ENCODE measurements at regions not wholly inside any gene's neighbourhood (a gene's known extent, or its start where the extent isn't known, plus 50 kb on each side); places are given as distances from the start of the nearest gene placed in this dataset.

DNA sequence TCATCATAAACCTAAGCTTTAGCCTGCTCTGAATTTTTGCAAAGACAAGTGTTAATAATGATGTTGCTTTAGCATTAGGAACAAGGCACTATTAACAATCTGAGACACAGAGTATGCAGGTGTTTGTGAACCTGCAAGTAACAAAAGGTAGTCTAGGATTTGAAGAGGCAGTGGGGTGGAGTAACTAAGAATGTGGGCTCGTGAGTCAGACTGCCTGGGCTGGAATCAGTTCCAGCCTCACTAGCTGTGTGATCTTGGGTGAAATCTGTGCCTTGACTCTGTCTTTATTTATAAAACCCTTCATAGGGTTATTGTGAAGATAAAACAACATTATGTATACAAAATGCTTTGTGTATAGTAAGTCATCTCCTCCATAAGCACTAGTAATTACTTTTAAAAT is 610.6 kb upstream of the CFAP20DC start:
- intact Hi-C loops (cut with DNase I; ENCODE audit: low total_unique reads): no loop called here
- Histone ChIP-seq H3K4me3 (no peak overlapping the region), H3K4me1 (no peaks in the 10 kb centered on the region), H3K9me3 (no peaks in the 10 kb centered on the region), H3K27ac (no peak overlapping the region), H3K36me3 (no peaks in the 10 kb centered on the region), H3K27me3 (no peaks in the 10 kb centered on the region)
- ATAC-seq (no peak), DNase-seq (no peak)
- no peak for TF ChIP-seq POLR2A (IDR thresholded peaks at IDR 0.05)
- TF ChIP-seq, protein P1, sequence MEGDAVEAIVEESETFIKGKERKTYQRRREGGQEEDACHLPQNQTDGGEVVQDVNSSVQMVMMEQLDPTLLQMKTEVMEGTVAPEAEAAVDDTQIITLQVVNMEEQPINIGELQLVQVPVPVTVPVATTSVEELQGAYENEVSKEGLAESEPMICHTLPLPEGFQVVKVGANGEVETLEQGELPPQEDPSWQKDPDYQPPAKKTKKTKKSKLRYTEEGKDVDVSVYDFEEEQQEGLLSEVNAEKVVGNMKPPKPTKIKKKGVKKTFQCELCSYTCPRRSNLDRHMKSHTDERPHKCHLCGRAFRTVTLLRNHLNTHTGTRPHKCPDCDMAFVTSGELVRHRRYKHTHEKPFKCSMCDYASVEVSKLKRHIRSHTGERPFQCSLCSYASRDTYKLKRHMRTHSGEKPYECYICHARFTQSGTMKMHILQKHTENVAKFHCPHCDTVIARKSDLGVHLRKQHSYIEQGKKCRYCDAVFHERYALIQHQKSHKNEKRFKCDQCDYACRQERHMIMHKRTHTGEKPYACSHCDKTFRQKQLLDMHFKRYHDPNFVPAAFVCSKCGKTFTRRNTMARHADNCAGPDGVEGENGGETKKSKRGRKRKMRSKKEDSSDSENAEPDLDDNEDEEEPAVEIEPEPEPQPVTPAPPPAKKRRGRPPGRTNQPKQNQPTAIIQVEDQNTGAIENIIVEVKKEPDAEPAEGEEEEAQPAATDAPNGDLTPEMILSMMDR (IDR thresholded peaks at IDR 0.05 in 4 of 5, conservative IDR thresholded peaks at IDR 0.05 in 1 of 5): no peak
- in situ Hi-C loops (cut with MboI; ENCODE audit: low sequenced_read_pairs in 4 of 4): no loop called here

DNA sequence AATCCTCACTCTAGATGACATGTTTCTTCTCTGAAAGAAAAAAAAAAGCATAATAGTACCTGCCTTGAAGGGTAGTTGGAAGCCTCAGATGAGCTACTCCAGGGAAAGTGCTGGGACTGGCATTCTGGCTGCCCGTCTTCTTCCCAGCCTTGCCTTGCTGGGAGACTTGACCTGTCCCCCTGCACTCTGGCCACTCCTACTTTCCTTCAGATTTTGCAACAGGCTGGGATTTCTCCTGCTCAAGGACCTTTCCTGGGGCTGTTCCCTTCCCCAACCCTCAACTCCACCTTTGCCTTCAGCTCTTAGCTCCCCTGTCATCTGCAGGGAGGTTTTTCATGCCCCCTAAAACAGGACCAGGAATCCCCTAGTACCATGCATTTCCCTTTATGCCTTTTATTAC is 609.9 kb upstream of the CFAP20DC start:
- intact Hi-C loops (cut with DNase I; ENCODE audit: low total_unique reads) (no loop called here), in situ Hi-C loops (cut with MboI; ENCODE audit: low sequenced_read_pairs in 4 of 4) (no loop called here)
- Histone ChIP-seq H3K4me1 (no peaks in the 10 kb centered on the region), H3K27me3 (no peaks in the 10 kb centered on the region), H3K9me3 (no peaks in the 10 kb centered on the region), H3K4me3 (no peak overlapping the region), H3K36me3 (no peaks in the 10 kb centered on the region), H3K27ac (no peak overlapping the region)
- DNase-seq (no peak), ATAC-seq (no peak)
- no peak for TF ChIP-seq POLR2A (IDR thresholded peaks at IDR 0.05)
- TF ChIP-seq, protein P1 (IDR thresholded peaks at IDR 0.05 in 4 of 5, conservative IDR thresholded peaks at IDR 0.05 in 1 of 5): no peak

DNA sequence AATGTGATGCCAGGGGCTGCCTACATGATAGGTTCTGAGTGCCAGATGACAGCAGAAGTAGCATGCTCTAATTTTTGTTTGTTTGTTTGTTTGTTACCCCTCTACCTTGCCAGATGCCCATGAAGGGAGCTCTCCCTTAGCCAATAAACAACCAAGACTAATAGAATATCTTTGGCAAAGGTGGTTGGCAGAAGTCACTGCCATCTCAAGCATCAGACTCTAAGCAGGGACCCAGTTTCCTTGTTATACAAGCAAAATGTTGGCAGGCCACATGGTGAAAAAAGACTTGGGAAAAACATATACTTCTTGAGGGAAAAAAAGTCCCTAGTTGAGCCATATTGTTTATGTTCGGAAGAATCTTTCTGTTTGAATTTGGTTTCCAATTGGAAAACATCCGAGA is 609.0 kb upstream of the CFAP20DC start:
- no peaks in the 10 kb centered on the region for H3K9me3 ChIP-seq
- in situ Hi-C loops (cut with MboI; ENCODE audit: low sequenced_read_pairs in 4 of 4) (no loop called here), intact Hi-C loops (cut with DNase I; ENCODE audit: low total_unique reads) (no loop called here)
- no peaks in the 10 kb centered on the region for H3K4me1 ChIP-seq
- H3K27ac ChIP-seq: no peak overlapping the region
- ATAC-seq (no peak), DNase-seq (no peak)
- no peak overlapping the region for H3K4me3 ChIP-seq
- H3K27me3 ChIP-seq: no peaks in the 10 kb centered on the region
- no peak for TF ChIP-seq POLR2A (IDR thresholded peaks at IDR 0.05)
- TF ChIP-seq, protein P1 (IDR thresholded peaks at IDR 0.05 in 4 of 5, conservative IDR thresholded peaks at IDR 0.05 in 1 of 5): no peak
- H3K36me3 ChIP-seq: no peaks in the 10 kb centered on the region

DNA sequence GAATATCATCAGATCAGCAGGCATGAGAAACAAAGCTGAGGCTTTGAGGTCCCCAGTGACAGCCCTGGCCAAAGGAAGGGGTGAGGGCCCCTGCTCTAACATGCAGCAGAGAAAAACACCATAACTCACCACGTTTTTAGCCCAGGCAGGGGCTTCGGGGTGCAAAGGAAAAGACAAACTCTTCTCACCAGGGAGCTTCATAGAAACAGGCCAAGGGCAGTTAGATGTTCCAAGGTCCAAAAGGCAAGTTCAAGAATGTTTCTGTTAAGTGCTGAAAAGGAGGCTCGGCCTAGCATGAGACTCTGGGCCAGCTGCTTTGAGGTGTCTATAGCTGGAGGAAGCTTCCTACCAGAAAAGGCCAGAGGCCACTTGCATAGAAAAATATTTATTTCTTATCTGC is 608.4 kb upstream of the CFAP20DC start:
- H3K4me1 ChIP-seq: no peaks in the 10 kb centered on the region
- ATAC-seq (no peak), DNase-seq (no peak)
- TF ChIP-seq, protein P1 (IDR thresholded peaks at IDR 0.05 in 4 of 5, conservative IDR thresholded peaks at IDR 0.05 in 1 of 5): no peak
- no peak for TF ChIP-seq POLR2A (IDR thresholded peaks at IDR 0.05)
- no peaks in the 10 kb centered on the region for H3K9me3 ChIP-seq
- intact Hi-C loops (cut with DNase I; ENCODE audit: low total_unique reads): no loop called here
- no peak overlapping the region for H3K4me3 ChIP-seq
- in situ Hi-C loops (cut with MboI; ENCODE audit: low sequenced_read_pairs in 4 of 4): no loop called here
- H3K36me3 ChIP-seq: no peaks in the 10 kb centered on the region
- no peak overlapping the region for H3K27ac ChIP-seq
- no peaks in the 10 kb centered on the region for H3K27me3 ChIP-seq

DNA sequence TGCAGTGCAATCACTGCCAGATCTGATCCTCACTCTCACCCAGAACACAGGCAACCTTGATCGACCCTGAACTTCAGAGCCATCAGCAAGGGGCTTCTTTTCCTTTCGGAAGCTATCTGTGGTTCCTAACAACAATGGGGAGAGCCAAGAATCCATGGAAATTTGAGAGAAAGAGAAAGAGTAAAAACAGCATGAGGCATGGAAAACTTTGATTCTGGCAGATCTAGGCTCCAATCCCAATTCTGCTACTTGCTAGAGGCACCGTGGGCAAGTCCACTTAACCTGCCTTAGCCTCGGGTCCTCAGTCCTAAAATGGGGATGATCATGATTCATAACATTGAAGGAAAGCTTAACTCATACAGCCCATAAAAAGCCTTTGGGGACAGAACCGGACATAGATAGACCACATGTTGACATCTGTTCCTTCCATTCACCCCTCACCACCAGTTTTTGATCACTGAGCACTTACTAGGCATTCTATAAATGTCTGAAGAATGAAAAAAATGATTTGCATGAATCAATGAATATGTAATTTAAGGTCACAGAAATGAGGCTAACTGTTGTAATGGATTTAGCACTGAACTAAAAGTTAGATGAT is 605.7 kb upstream of the CFAP20DC start:
- H3K4me3 ChIP-seq: no peak overlapping the region
- no peaks in the 10 kb centered on the region for H3K27me3 ChIP-seq
- intact Hi-C loops (cut with DNase I; ENCODE audit: low total_unique reads): no loop called here
- H3K4me1 ChIP-seq: no peaks in the 10 kb centered on the region
- in situ Hi-C loops (cut with MboI; ENCODE audit: low sequenced_read_pairs in 4 of 4): no loop called here
- H3K9me3 ChIP-seq: no peaks in the 10 kb centered on the region
- ATAC-seq (no peak), DNase-seq (no peak)
- no peaks in the 10 kb centered on the region for H3K36me3 ChIP-seq
- no peak overlapping the region for H3K27ac ChIP-seq
- TF ChIP-seq POLR2A (IDR thresholded peaks at IDR 0.05): no peak
- TF ChIP-seq, protein P1 (IDR thresholded peaks at IDR 0.05 in 4 of 5, conservative IDR thresholded peaks at IDR 0.05 in 1 of 5): no peak

All from gastrocnemius medialis (tissue), 4 donors.